PC-3 (cell line): ENCODE measurements at regions not wholly inside any gene's neighbourhood (a gene's known extent, or its start where the extent isn't known, plus 50 kb on each side); places are given as distances from the start of the nearest gene placed in this dataset.

ENCODE experiments used
- ATAC-seq: fragments of 200-7000 bp; cut with Tn5 transposase; 2 replicates; pipeline ENCODE4 v1.9.1; 2020; ENCODE audit warnings: mild to moderate bottlenecking, moderate library complexity
- BruUV-seq: library from RNA; stranded (reverse); fragments of 400-500 nt; replicated peaks from 2 replicates; lab custom pipeline; 2021; lab: Mats Ljungman, UMichigan
- CTCF ChIA-PET: fragments of 300-600 bp; sonication (Branson Sonifier 250); formaldehyde crosslinking; loops from one replicate; lab custom pipeline; 2022; ENCODE audit warnings: antibody characterized with exemption; lab: Charles Lee
- POLR2A ChIA-PET: fragments of 300-600 bp; sonication (Branson Sonifier 250); formaldehyde crosslinking; loops from one replicate; lab custom pipeline; 2022; ENCODE audit warnings: antibody characterized with exemption; ENCODE audit not compliant: unreplicated experiment; lab: Charles Lee
- DNase-seq: peaks from one replicate; pipeline ENCODE4 v3.0.0-alpha.2; 2015
- H2AFZ ChIP-seq: fragments of 300-600 bp; sonication (generic); 2 replicates; pipeline ENCODE4 v1.6.0; 2016; ENCODE audit warnings: antibody characterized with exemption, low read length
- H3F3A ChIP-seq: fragments of 300-600 bp; sonication (generic); one replicate; pipeline ENCODE4 v1.6.0; 2017; ENCODE audit warnings: antibody characterized with exemption, low read length, control low read depth, mild to moderate bottlenecking; ENCODE audit not compliant: unreplicated experiment
- H3K27ac ChIP-seq: fragments of 300-600 bp; sonication (generic); 2 replicates; pipeline ENCODE4 v1.5.1; 2016; ENCODE audit warnings: mild to moderate bottlenecking, low read length
- H3K27me3 ChIP-seq: fragments of 300-600 bp; sonication (generic); 2 replicates; pipeline ENCODE4 v1.6.1; 2016; ENCODE audit warnings: low read length, mixed read lengths
- H3K36me3 ChIP-seq: fragments of 300-600 bp; sonication (generic); 2 replicates; pipeline ENCODE4 v1.6.1; 2016; ENCODE audit warnings: low read depth, mixed run types, low read length, mixed read lengths
- H3K4me1 ChIP-seq: fragments of 300-600 bp; sonication (generic); 2 replicates; pipeline ENCODE4 v1.5.1; 2016; ENCODE audit warnings: low read length; ENCODE audit not compliant: insufficient read depth
- H3K4me2 ChIP-seq: fragments of 300-600 bp; sonication (generic); 2 replicates; pipeline ENCODE4 v1.6.0; 2016; ENCODE audit warnings: low read length
- H3K4me3 ChIP-seq: fragments of 300-600 bp; sonication (generic); 2 replicates; pipeline ENCODE4 v1.5.1; 2016; ENCODE audit warnings: mild to moderate bottlenecking, low read length, mixed read lengths
- H3K79me2 ChIP-seq: fragments of 300-600 bp; sonication (generic); 2 replicates; pipeline ENCODE4 v1.6.1; 2017; ENCODE audit warnings: low read length, mixed read lengths
- H3K9ac ChIP-seq: fragments of 300-600 bp; sonication (generic); 2 replicates; pipeline ENCODE4 v1.6.0; 2016; ENCODE audit warnings: mild to moderate bottlenecking, low read length
- H3K9me2 ChIP-seq: fragments of 300-600 bp; sonication (generic); replicated peaks from 2 replicates; pipeline ENCODE4 v1.6.1; 2016; ENCODE audit warnings: mixed run types, low read length, mixed read lengths
- H3K9me3 ChIP-seq: fragments of 300-600 bp; sonication (generic); 2 replicates; pipeline ENCODE4 v1.6.1; 2016; ENCODE audit warnings: low read length, mixed read lengths
- H4K20me1 ChIP-seq: fragments of 300-600 bp; sonication (generic); 2 replicates; pipeline ENCODE4 v1.6.1; 2016; ENCODE audit warnings: low read length, mixed read lengths
- CTCF ChIP-seq: fragments of 300-600 bp; sonication (generic); conservative IDR thresholded peaks from 2 replicates; pipeline ENCODE4 v1.5.1; 2017; ENCODE audit warnings: antibody characterized with exemption, low read depth, mild to moderate bottlenecking, low read length
- EZH2 ChIP-seq: fragments of 300-600 bp; sonication (generic); IDR thresholded peaks from one replicate; pipeline ENCODE4 v1.6.1; 2017; ENCODE audit warnings: antibody characterized with exemption, mild to moderate bottlenecking, low read length; ENCODE audit not compliant: unreplicated experiment
- EZH2phosphoT487 ChIP-seq: fragments of 300-600 bp; sonication (generic); IDR thresholded peaks from 2 replicates; pipeline ENCODE4 v1.6.1; 2018; ENCODE audit warnings: mild to moderate bottlenecking, antibody characterized with exemption, low read length, borderline replicate concordance
- intact Hi-C: fragments of 100-400 bp; cut with micrococcal nuclease; formaldehyde crosslinking; loops from 2 replicates; pipeline ENCODE4 v1.9.0; 2023

GRCh38 chr19:28646629-28647028 lies 566.3 kb downstream of the UQCRFS1 start:
- POLR2A ChIA-PET: no interaction called here
- H2AFZ ChIP-seq: no peak overlapping the region
- no peak for ATAC-seq
- no peaks in the 10 kb centered on the region for H4K20me1 ChIP-seq
- no peaks in the 10 kb centered on the region for H3K9me2 ChIP-seq
- H3K79me2 ChIP-seq: no peaks in the 10 kb centered on the region
- H3K27me3 ChIP-seq: no peaks in the 10 kb centered on the region
- no peak overlapping the region for H3K9ac ChIP-seq
- H3K27ac ChIP-seq: no peak overlapping the region
- H3K36me3 ChIP-seq: no peaks in the 10 kb centered on the region
- H3K4me1 ChIP-seq: no peaks in the 10 kb centered on the region
- no peaks in the 10 kb centered on the region for H3K9me3 ChIP-seq
- no peak overlapping the region for H3K4me2 ChIP-seq
- CTCF ChIA-PET: no interaction called here
- BruUV-seq: no TSS peak
- H3F3A ChIP-seq: no peaks in the 10 kb centered on the region
- intact Hi-C loops: no loop called here
- H3K4me3 ChIP-seq: no peak overlapping the region
- TF ChIP-seq EZH2phosphoT487 (no peak), EZH2 (no peak), CTCF (no peak)
- no peak for DNase-seq

- Histone ChIP-seq H3K27me3 (no peaks in the 10 kb centered on the region), H3K4me1 (no peaks in the 10 kb centered on the region), H3K79me2 (no peaks in the 10 kb centered on the region), H3K9me2 (no peaks in the 10 kb centered on the region), H2AFZ (no peak overlapping the region), H3K27ac (no peak overlapping the region), H3K4me3 (no peak overlapping the region), H4K20me1 (no peaks in the 10 kb centered on the region), H3F3A (no peaks in the 10 kb centered on the region), H3K9me3 (no peaks in the 10 kb centered on the region), H3K4me2 (no peak overlapping the region), H3K36me3 (no peaks in the 10 kb centered on the region), H3K9ac (no peak overlapping the region)
- DNase-seq (no peak), ATAC-seq (no peak)
- intact Hi-C loops: no loop called here
- POLR2A ChIA-PET: no interaction called here
- CTCF ChIA-PET: no interaction called here
- no TSS peak for BruUV-seq
- TF ChIP-seq CTCF (no peak), EZH2phosphoT487 (no peak), EZH2 (no peak)
Measured at GRCh38 chr19:28644169-28644775, 568.7 kb downstream of the UQCRFS1 start.

- Histone ChIP-seq H3K4me3 (no peak overlapping the region), H3F3A (no peaks in the 10 kb centered on the region), H2AFZ (no peak overlapping the region), H3K27ac (no peak overlapping the region), H3K9me2 (no peaks in the 10 kb centered on the region), H4K20me1 (no peaks in the 10 kb centered on the region), H3K79me2 (no peaks in the 10 kb centered on the region), H3K36me3 (no peaks in the 10 kb centered on the region), H3K27me3 (no peaks in the 10 kb centered on the region), H3K4me2 (no peak overlapping the region), H3K4me1 (no peaks in the 10 kb centered on the region), H3K9ac (no peak overlapping the region), H3K9me3 (no peaks in the 10 kb centered on the region)
- DNase-seq (no peak), ATAC-seq (no peak)
- no TSS peak for BruUV-seq
- TF ChIP-seq EZH2: no peak
- TF ChIP-seq EZH2phosphoT487: no peak
- no peak for TF ChIP-seq CTCF
- ChIA-PET CTCF (no interaction called here), POLR2A (no interaction called here)
- intact Hi-C loops: no loop called here
Measured at GRCh38 chr19:28642787-28643683, 569.9 kb downstream of the UQCRFS1 start.
